ENCODE measurements at regions not wholly inside any gene's neighbourhood (a gene's known extent, or its start where the extent isn't known, plus 50 kb on each side); places are given as distances from the start of the nearest gene placed in this dataset.
A peak's percentile ranks its signal among the peaks of the same experiment; 100 is the strongest.

GRCh38 chr2:7419814-7420311 lies 502.7 kb downstream of the RNF144A start:
- H3K4me1 ChIP-seq (ENCODE audit: control insufficient read depth, insufficient read depth, low read length), result no peaks in the 10 kb centered on the region
- no peak overlapping the region for H3K27ac ChIP-seq (ENCODE audit: low read length)
- DNase-seq, result no peak
- no CpG with 5 or more reads among the region's 1 CpG for WGBS (ENCODE audit: insufficient coverage)
- no peak overlapping the region for H3K4me3 ChIP-seq (ENCODE audit: low read length)
- no peaks in the 10 kb centered on the region for H3K27me3 ChIP-seq (ENCODE audit: control insufficient read depth, insufficient read depth, low read length)
- no peaks in the 10 kb centered on the region for H3K9me3 ChIP-seq (replicated peaks; ENCODE audit: control insufficient read depth, low read depth, low read length)
- no peaks in the 10 kb centered on the region for H3K36me3 ChIP-seq (ENCODE audit: control insufficient read depth, insufficient read depth, low read length)

- no peaks in the 10 kb centered on the region for H3K27me3 ChIP-seq (ENCODE audit: control insufficient read depth, insufficient read depth, low read length)
- no peaks in the 10 kb centered on the region for H3K36me3 ChIP-seq (ENCODE audit: control insufficient read depth, insufficient read depth, low read length)
- H3K9me3 ChIP-seq (replicated peaks; ENCODE audit: control insufficient read depth, low read depth, low read length), result no peaks in the 10 kb centered on the region
- no peak for DNase-seq
- H3K4me3 ChIP-seq (ENCODE audit: low read length), result no peak overlapping the region
- H3K4me1 ChIP-seq (ENCODE audit: control insufficient read depth, insufficient read depth, low read length), result no peaks in the 10 kb centered on the region
- WGBS (ENCODE audit: insufficient coverage), result 85% methylated on average over 4 of the region's 6 CpGs
- no peak overlapping the region for H3K27ac ChIP-seq (ENCODE audit: low read length)
Measured at GRCh38 chr2:7420530-7420929, 503.3 kb downstream of the RNF144A start.

GRCh38 chr2:7424481-7424880 lies 507.3 kb downstream of the RNF144A start:
- no peak overlapping the region for H3K27ac ChIP-seq (ENCODE audit: low read length)
- H3K27me3 ChIP-seq (ENCODE audit: control insufficient read depth, insufficient read depth, low read length), result peaks cover 11% of the 10 kb centered on the region
- H3K4me3 ChIP-seq (ENCODE audit: low read length), result no peak overlapping the region
- 92% methylated on average over 3 of the region's 4 CpGs for WGBS (ENCODE audit: insufficient coverage)
- no peak for DNase-seq
- H3K4me1 ChIP-seq (ENCODE audit: control insufficient read depth, insufficient read depth, low read length), result no peaks in the 10 kb centered on the region
- no peaks in the 10 kb centered on the region for H3K9me3 ChIP-seq (replicated peaks; ENCODE audit: control insufficient read depth, low read depth, low read length)
- H3K36me3 ChIP-seq (ENCODE audit: control insufficient read depth, insufficient read depth, low read length), result no peaks in the 10 kb centered on the region

- no peaks in the 10 kb centered on the region for H3K9me3 ChIP-seq (replicated peaks; ENCODE audit: control insufficient read depth, low read depth, low read length)
- H3K36me3 ChIP-seq (ENCODE audit: control insufficient read depth, insufficient read depth, low read length), result no peaks in the 10 kb centered on the region
- no peak overlapping the region for H3K27ac ChIP-seq (ENCODE audit: low read length)
- H3K4me3 ChIP-seq (ENCODE audit: low read length), result no peak overlapping the region
- H3K27me3 ChIP-seq (ENCODE audit: control insufficient read depth, insufficient read depth, low read length), result peaks cover 17% of the 10 kb centered on the region
- H3K4me1 ChIP-seq (ENCODE audit: control insufficient read depth, insufficient read depth, low read length), result peaks cover 11% of the 10 kb centered on the region
- 79% methylated on average over 2 of the region's 8 CpGs for WGBS (ENCODE audit: insufficient coverage)
- peak; percentile 76 for DNase-seq
Measured at GRCh38 chr2:7427293-7428060, 510.3 kb downstream of the RNF144A start.

- H3K27me3 ChIP-seq (ENCODE audit: control insufficient read depth, insufficient read depth, low read length), result peaks cover 17% of the 10 kb centered on the region
- H3K36me3 ChIP-seq (ENCODE audit: control insufficient read depth, insufficient read depth, low read length), result no peaks in the 10 kb centered on the region
- no peak for DNase-seq
- no peak overlapping the region for H3K4me3 ChIP-seq (ENCODE audit: low read length)
- H3K4me1 ChIP-seq (ENCODE audit: control insufficient read depth, insufficient read depth, low read length), result peaks cover 11% of the 10 kb centered on the region
- WGBS (ENCODE audit: insufficient coverage), result 73% methylated on average over 12 of the region's 15 CpGs
- peaks cover 2% of the 10 kb centered on the region for H3K9me3 ChIP-seq (replicated peaks; ENCODE audit: control insufficient read depth, low read depth, low read length)
- no peak overlapping the region for H3K27ac ChIP-seq (ENCODE audit: low read length)
Measured at GRCh38 chr2:7428454-7429204, 511.4 kb downstream of the RNF144A start.

- Histone ChIP-seq H3K36me3 (ENCODE audit: control insufficient read depth, insufficient read depth, low read length) (no peaks in the 10 kb centered on the region), H3K27me3 (ENCODE audit: control insufficient read depth, insufficient read depth, low read length) (peaks cover 20% of the 10 kb centered on the region), H3K9me3 (replicated peaks; ENCODE audit: control insufficient read depth, low read depth, low read length) (peaks cover 6% of the 10 kb centered on the region), H3K4me3 (ENCODE audit: low read length) (no peak overlapping the region), H3K27ac (ENCODE audit: low read length) (no peak overlapping the region), H3K4me1 (ENCODE audit: control insufficient read depth, insufficient read depth, low read length) (peaks cover 11% of the 10 kb centered on the region)
- DNase-seq, result no peak
- WGBS (ENCODE audit: insufficient coverage), result 100% methylated on average over 1 of the region's 4 CpGs
Measured at GRCh38 chr2:7429733-7430132, 512.5 kb downstream of the RNF144A start.

- Histone ChIP-seq H3K9me3 (replicated peaks; ENCODE audit: control insufficient read depth, low read depth, low read length) (peaks cover 6% of the 10 kb centered on the region), H3K27ac (ENCODE audit: low read length) (no peak overlapping the region), H3K27me3 (ENCODE audit: control insufficient read depth, insufficient read depth, low read length) (peaks cover 20% of the 10 kb centered on the region), H3K4me1 (ENCODE audit: control insufficient read depth, insufficient read depth, low read length) (peaks cover 11% of the 10 kb centered on the region), H3K4me3 (ENCODE audit: low read length) (peak overlapping the region; percentile 30), H3K36me3 (ENCODE audit: control insufficient read depth, insufficient read depth, low read length) (no peaks in the 10 kb centered on the region)
- WGBS (ENCODE audit: insufficient coverage), result 71% methylated on average over 7 of the region's 10 CpGs
- no peak for DNase-seq
Measured at GRCh38 chr2:7430421-7430868, 513.2 kb downstream of the RNF144A start.

- 6% methylated on average over 55 of the region's 56 CpGs for WGBS (ENCODE audit: insufficient coverage)
- peak; percentile 71 for DNase-seq
- Histone ChIP-seq H3K27me3 (ENCODE audit: control insufficient read depth, insufficient read depth, low read length) (peaks cover 20% of the 10 kb centered on the region), H3K36me3 (ENCODE audit: control insufficient read depth, insufficient read depth, low read length) (no peaks in the 10 kb centered on the region), H3K4me3 (ENCODE audit: low read length) (peak overlapping the region; percentile 30), H3K4me1 (ENCODE audit: control insufficient read depth, insufficient read depth, low read length) (peaks cover 11% of the 10 kb centered on the region), H3K9me3 (replicated peaks; ENCODE audit: control insufficient read depth, low read depth, low read length) (peaks cover 6% of the 10 kb centered on the region), H3K27ac (ENCODE audit: low read length) (no peak overlapping the region)
Measured at GRCh38 chr2:7430869-7431641, 513.8 kb downstream of the RNF144A start.

- H3K4me3 ChIP-seq (ENCODE audit: low read length), result no peak overlapping the region
- WGBS (ENCODE audit: insufficient coverage), result 86% methylated on average over 1 of the region's 4 CpGs
- H3K4me1 ChIP-seq (ENCODE audit: control insufficient read depth, insufficient read depth, low read length), result peaks cover 11% of the 10 kb centered on the region
- H3K36me3 ChIP-seq (ENCODE audit: control insufficient read depth, insufficient read depth, low read length), result no peaks in the 10 kb centered on the region
- peaks cover 17% of the 10 kb centered on the region for H3K27me3 ChIP-seq (ENCODE audit: control insufficient read depth, insufficient read depth, low read length)
- peaks cover 6% of the 10 kb centered on the region for H3K9me3 ChIP-seq (replicated peaks; ENCODE audit: control insufficient read depth, low read depth, low read length)
- no peak for DNase-seq
- no peak overlapping the region for H3K27ac ChIP-seq (ENCODE audit: low read length)
Measured at GRCh38 chr2:7432436-7432835, 515.2 kb downstream of the RNF144A start.

Measured in muscle of leg (tissue), 3 donors.